ENCODE measurements at regions not wholly inside any gene's neighbourhood (a gene's known extent, or its start where the extent isn't known, plus 50 kb on each side); places are given as distances from the start of the nearest gene placed in this dataset.
"Not testable (repeated sequence)": the region's sequence is repeated elsewhere in the genome, so short reads cannot be mapped to it uniquely, and the experiment has no call there.

DNA sequence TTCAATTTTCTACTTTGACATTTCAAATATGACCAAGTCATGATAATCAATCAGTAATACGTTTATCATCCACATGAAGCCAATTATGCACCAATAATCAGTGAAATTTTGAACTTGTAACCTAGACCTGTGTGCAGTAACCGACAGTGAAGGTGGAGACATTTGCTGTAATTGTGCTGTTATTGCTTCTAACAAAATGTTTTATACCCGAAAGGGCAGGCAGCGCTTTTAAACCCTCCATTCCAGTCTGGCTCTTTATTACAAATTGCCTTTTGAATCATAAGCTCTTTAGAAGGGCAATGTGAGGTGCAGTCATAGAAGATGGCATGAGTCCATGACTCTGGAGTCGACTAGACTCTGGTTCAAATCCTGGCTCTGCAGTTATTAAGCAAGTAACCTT is 135.7 kb downstream of the GXYLT1 start:
- H3K4me3 ChIP-seq (ENCODE audit: low read length), result no peak overlapping the region
- H3K9ac ChIP-seq (ENCODE audit: low read length), result no peak overlapping the region
- H3K9me3 ChIP-seq (ENCODE audit: control insufficient read depth, low read length), result no peaks in the 10 kb centered on the region
- no peaks in the 10 kb centered on the region for H3K36me3 ChIP-seq (ENCODE audit: control insufficient read depth, insufficient read depth, low read length)
- H3K27me3 ChIP-seq (ENCODE audit: control insufficient read depth, insufficient read depth, low read length), result no peaks in the 10 kb centered on the region
- no peaks in the 10 kb centered on the region for H3K4me1 ChIP-seq (ENCODE audit: control insufficient read depth, insufficient read depth, low read length)

- Histone ChIP-seq H3K27me3 (ENCODE audit: control insufficient read depth, insufficient read depth, low read length) (no peaks in the 10 kb centered on the region), H3K36me3 (ENCODE audit: control insufficient read depth, insufficient read depth, low read length) (no peaks in the 10 kb centered on the region), H3K9me3 (ENCODE audit: control insufficient read depth, low read length) (no peaks in the 10 kb centered on the region), H3K4me3 (ENCODE audit: low read length) (no peak overlapping the region), H3K9ac (ENCODE audit: low read length) (no peak overlapping the region), H3K4me1 (ENCODE audit: control insufficient read depth, insufficient read depth, low read length) (no peaks in the 10 kb centered on the region)
These were observed 141.6 kb downstream of the GXYLT1 start for GRCh38 chr12:42003031-42003430.

DNA sequence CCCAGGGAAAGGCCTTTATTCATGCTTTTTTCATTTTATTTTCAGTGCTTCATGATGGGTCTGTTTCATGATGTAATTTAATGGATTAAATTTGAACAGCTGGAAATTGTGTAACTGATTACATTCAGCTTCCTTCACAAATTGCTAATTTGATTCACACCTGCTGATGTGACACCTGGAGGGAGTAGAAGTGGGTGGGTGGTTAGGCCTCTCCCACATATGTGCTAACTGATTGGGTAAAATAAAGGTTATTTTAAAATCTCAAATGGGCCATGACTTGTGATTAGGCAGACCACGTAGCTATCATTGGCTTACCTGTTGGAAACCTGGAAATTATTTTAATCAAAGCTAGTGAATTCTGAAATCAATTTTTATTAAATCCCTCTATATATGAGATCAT is 142.1 kb downstream of the GXYLT1 start:
- Histone ChIP-seq H3K9ac (ENCODE audit: low read length) (no peak overlapping the region), H3K4me1 (ENCODE audit: control insufficient read depth, insufficient read depth, low read length) (no peaks in the 10 kb centered on the region), H3K9me3 (ENCODE audit: control insufficient read depth, low read length) (no peaks in the 10 kb centered on the region), H3K4me3 (ENCODE audit: low read length) (no peak overlapping the region), H3K36me3 (ENCODE audit: control insufficient read depth, insufficient read depth, low read length) (no peaks in the 10 kb centered on the region), H3K27me3 (ENCODE audit: control insufficient read depth, insufficient read depth, low read length) (no peaks in the 10 kb centered on the region)

GRCh38 chr12:41998436-41998835 is 146.2 kb downstream of the GXYLT1 start:
- H3K9me3 ChIP-seq (ENCODE audit: control insufficient read depth, low read length), result no peaks in the 10 kb centered on the region
- no peaks in the 10 kb centered on the region for H3K4me1 ChIP-seq (ENCODE audit: control insufficient read depth, insufficient read depth, low read length)
- no peaks in the 10 kb centered on the region for H3K27me3 ChIP-seq (ENCODE audit: control insufficient read depth, insufficient read depth, low read length)

DNA sequence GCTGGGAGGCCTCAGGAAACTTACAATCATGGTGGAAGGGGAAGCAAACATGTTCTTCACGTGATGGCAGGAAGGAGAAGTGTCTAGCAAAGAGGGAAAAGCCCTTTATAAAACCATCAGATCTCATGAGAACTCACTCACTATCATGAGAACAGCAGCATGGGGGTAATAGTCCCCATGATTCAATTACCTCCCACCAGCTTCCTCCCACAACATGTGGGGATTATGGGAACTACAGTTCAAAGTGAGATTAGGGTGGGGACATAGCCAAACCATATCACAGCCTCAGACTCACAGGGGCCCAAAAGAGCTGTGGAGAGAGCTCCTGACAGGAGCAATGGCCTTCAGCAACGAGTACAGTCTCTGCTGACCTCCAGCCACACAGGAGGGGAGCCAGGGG is 151.4 kb downstream of the GXYLT1 start:
- Histone ChIP-seq H3K27me3 (ENCODE audit: control insufficient read depth, insufficient read depth, low read length) (no peaks in the 10 kb centered on the region), H3K4me3 (ENCODE audit: low read length) (no peak overlapping the region), H3K9me3 (ENCODE audit: control insufficient read depth, low read length) (no peaks in the 10 kb centered on the region), H3K4me1 (ENCODE audit: control insufficient read depth, insufficient read depth, low read length) (no peaks in the 10 kb centered on the region), H3K9ac (ENCODE audit: low read length) (no peak overlapping the region), H3K36me3 (ENCODE audit: control insufficient read depth, insufficient read depth, low read length) (no peaks in the 10 kb centered on the region)

More at GRCh38 chr12:41998436-41998835, 146.2 kb downstream of the GXYLT1 start:
- no peak overlapping the region for H3K9ac ChIP-seq (ENCODE audit: low read length)
- no peaks in the 10 kb centered on the region for H3K36me3 ChIP-seq (ENCODE audit: control insufficient read depth, insufficient read depth, low read length)
- H3K4me3 ChIP-seq (ENCODE audit: low read length), result no peak overlapping the region

DNA sequence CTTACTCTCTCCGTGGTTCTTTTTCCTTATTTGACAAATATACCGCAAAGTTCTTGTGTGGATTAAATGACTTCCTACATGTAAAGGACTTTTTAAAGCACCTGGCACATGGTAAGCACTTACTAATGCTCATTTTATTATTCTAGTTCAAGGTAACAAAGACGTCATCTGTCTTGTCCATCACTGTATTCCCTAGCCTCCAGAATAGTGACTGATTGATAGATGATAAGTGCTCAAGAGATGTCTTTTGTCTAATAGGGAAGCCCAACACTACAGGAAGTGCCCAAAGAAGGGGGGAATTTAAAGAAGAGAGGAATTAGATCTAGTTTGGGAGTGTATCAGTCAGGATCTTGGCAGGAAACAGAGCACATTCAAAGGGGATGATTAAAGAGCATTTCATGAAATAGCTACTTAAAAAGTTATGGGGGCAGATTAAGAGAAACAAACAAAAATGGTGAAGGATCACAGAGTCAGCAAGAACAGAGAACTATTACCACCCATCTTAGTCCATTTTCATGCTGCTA is 151.9 kb downstream of the GXYLT1 start:
- H3K9ac ChIP-seq (ENCODE audit: low read length), result no peak overlapping the region
- no peaks in the 10 kb centered on the region for H3K9me3 ChIP-seq (ENCODE audit: control insufficient read depth, low read length)
- no peak overlapping the region for H3K4me3 ChIP-seq (ENCODE audit: low read length)
- H3K4me1 ChIP-seq (ENCODE audit: control insufficient read depth, insufficient read depth, low read length), result no peaks in the 10 kb centered on the region
- no peaks in the 10 kb centered on the region for H3K36me3 ChIP-seq (ENCODE audit: control insufficient read depth, insufficient read depth, low read length)
- H3K27me3 ChIP-seq (ENCODE audit: control insufficient read depth, insufficient read depth, low read length), result no peaks in the 10 kb centered on the region

DNA sequence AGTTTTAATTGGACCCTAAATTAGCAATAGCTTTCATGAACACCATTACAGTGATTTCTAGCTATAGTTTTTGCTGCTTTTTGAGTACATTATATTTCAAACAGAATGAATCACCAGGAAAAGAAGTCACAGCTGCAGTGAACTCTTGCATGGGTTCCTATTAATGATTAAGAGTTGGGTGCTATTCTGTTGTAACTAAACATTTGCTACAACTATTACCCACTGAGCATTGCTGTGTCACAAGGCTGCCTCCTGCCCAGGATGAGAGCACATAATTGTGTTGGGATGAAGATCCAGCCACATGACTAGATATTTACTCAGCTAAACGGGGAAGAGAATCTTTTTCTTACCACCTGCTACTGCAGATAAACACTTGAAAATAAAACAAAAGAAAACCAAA is 152.7 kb downstream of the GXYLT1 start:
- Histone ChIP-seq H3K4me3 (ENCODE audit: low read length) (no peak overlapping the region), H3K9ac (ENCODE audit: low read length) (no peak overlapping the region), H3K36me3 (ENCODE audit: control insufficient read depth, insufficient read depth, low read length) (no peaks in the 10 kb centered on the region), H3K9me3 (ENCODE audit: control insufficient read depth, low read length) (no peaks in the 10 kb centered on the region), H3K27me3 (ENCODE audit: control insufficient read depth, insufficient read depth, low read length) (no peaks in the 10 kb centered on the region), H3K4me1 (ENCODE audit: control insufficient read depth, insufficient read depth, low read length) (no peaks in the 10 kb centered on the region)

GRCh38 chr12:41988715-41989114 is 156.0 kb downstream of the GXYLT1 start:
- Histone ChIP-seq H3K4me3 (ENCODE audit: low read length) (no peak overlapping the region), H3K27me3 (ENCODE audit: control insufficient read depth, insufficient read depth, low read length) (no peaks in the 10 kb centered on the region), H3K36me3 (ENCODE audit: control insufficient read depth, insufficient read depth, low read length) (no peaks in the 10 kb centered on the region), H3K9ac (ENCODE audit: low read length) (no peak overlapping the region), H3K9me3 (ENCODE audit: control insufficient read depth, low read length) (no peaks in the 10 kb centered on the region), H3K4me1 (ENCODE audit: control insufficient read depth, insufficient read depth, low read length) (no peaks in the 10 kb centered on the region)

DNA sequence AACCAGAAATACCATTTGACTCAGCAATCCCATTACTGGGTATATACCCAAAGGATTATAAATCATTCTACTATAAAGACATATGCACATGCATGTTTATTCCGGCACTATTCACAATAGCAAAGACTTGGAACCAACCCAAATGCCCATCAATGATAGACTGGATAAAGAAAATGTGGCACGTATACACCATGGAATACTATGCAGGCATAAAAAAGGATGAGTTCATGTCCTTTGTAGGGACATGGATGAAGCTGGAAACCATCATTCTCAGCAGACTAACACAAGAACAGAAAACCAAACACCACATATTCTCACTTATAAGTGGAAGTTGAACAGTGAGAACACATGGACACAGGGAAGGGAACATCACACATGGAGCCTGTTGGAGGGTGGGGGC is 158.2 kb downstream of the GXYLT1 start:
- not testable (repeated sequence) for H3K4me3 ChIP-seq (ENCODE audit: low read length); H3K9ac ChIP-seq (ENCODE audit: low read length); H3K4me1 ChIP-seq (ENCODE audit: control insufficient read depth, insufficient read depth, low read length); H3K9me3 ChIP-seq (ENCODE audit: control insufficient read depth, low read length); H3K27me3 ChIP-seq (ENCODE audit: control insufficient read depth, insufficient read depth, low read length); H3K36me3 ChIP-seq (ENCODE audit: control insufficient read depth, insufficient read depth, low read length)

GRCh38 chr12:41983856-41984255 is 160.8 kb downstream of the GXYLT1 start:
- no peak overlapping the region for H3K9ac ChIP-seq (ENCODE audit: low read length)
- no peaks in the 10 kb centered on the region for H3K4me1 ChIP-seq (ENCODE audit: control insufficient read depth, insufficient read depth, low read length)
- no peaks in the 10 kb centered on the region for H3K9me3 ChIP-seq (ENCODE audit: control insufficient read depth, low read length)
- H3K4me3 ChIP-seq (ENCODE audit: low read length), result no peak overlapping the region
- no peaks in the 10 kb centered on the region for H3K27me3 ChIP-seq (ENCODE audit: control insufficient read depth, insufficient read depth, low read length)
- no peaks in the 10 kb centered on the region for H3K36me3 ChIP-seq (ENCODE audit: control insufficient read depth, insufficient read depth, low read length)

- H3K9ac ChIP-seq (ENCODE audit: low read length), result no peak overlapping the region
- H3K9me3 ChIP-seq (ENCODE audit: control insufficient read depth, low read length), result no peaks in the 10 kb centered on the region
- H3K27me3 ChIP-seq (ENCODE audit: control insufficient read depth, insufficient read depth, low read length), result no peaks in the 10 kb centered on the region
- no peak overlapping the region for H3K4me3 ChIP-seq (ENCODE audit: low read length)
- no peaks in the 10 kb centered on the region for H3K4me1 ChIP-seq (ENCODE audit: control insufficient read depth, insufficient read depth, low read length)
- H3K36me3 ChIP-seq (ENCODE audit: control insufficient read depth, insufficient read depth, low read length), result no peaks in the 10 kb centered on the region
These were observed 161.3 kb downstream of the GXYLT1 start for GRCh38 chr12:41983394-41983793.

DNA sequence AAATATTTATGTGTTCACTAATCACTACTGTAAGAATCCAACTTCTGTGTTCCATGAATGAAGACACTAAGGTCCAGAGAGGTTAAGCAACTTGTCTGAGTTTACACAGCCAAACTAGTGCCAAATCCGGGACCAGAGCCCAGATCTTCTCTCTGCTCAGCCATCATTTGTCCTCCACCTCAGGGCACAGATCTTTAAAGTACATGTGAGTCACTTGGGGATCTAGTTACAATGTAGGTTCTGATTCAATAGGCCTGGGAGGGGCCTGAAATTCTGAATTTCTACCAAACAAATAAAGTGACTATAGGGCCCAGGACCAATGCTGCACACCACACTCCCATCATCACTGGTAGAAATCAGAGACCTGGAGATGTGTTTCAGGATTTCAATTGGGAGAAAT is 162.9 kb downstream of the GXYLT1 start:
- no peaks in the 10 kb centered on the region for H3K27me3 ChIP-seq (ENCODE audit: control insufficient read depth, insufficient read depth, low read length)
- no peak overlapping the region for H3K9ac ChIP-seq (ENCODE audit: low read length)
- no peaks in the 10 kb centered on the region for H3K4me1 ChIP-seq (ENCODE audit: control insufficient read depth, insufficient read depth, low read length)
- no peak overlapping the region for H3K4me3 ChIP-seq (ENCODE audit: low read length)
- no peaks in the 10 kb centered on the region for H3K9me3 ChIP-seq (ENCODE audit: control insufficient read depth, low read length)
- no peaks in the 10 kb centered on the region for H3K36me3 ChIP-seq (ENCODE audit: control insufficient read depth, insufficient read depth, low read length)

DNA sequence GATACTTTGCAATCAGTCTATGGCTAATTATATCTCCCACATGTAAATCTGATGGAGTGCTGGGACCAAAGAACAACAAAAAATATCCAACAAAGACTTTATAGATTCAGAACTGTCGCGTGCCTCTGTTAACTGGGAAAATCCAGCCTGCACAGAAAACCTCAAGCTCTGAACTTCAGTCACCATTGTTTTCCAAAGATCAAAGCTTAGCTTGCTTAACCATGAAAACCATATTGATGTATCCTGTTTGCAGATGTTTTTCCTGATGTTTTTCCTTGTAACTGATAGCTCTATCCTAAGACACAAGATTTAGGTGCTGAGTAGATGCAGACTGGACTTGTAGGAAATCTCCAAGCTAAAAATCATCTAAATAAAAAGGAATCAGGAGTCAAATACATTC is 163.7 kb downstream of the GXYLT1 start:
- Histone ChIP-seq H3K4me1 (ENCODE audit: control insufficient read depth, insufficient read depth, low read length) (no peaks in the 10 kb centered on the region), H3K36me3 (ENCODE audit: control insufficient read depth, insufficient read depth, low read length) (no peaks in the 10 kb centered on the region), H3K4me3 (ENCODE audit: low read length) (no peak overlapping the region), H3K9me3 (ENCODE audit: control insufficient read depth, low read length) (no peaks in the 10 kb centered on the region), H3K27me3 (ENCODE audit: control insufficient read depth, insufficient read depth, low read length) (no peaks in the 10 kb centered on the region), H3K9ac (ENCODE audit: low read length) (no peak overlapping the region)

Measured in mucosa of stomach (tissue), 1 donor.